ENCODE measurements at regions not wholly inside any gene's neighbourhood (a gene's known extent, or its start where the extent isn't known, plus 50 kb on each side); places are given as distances from the start of the nearest gene placed in this dataset.
"Not testable (repeated sequence)": the region's sequence is repeated elsewhere in the genome, so short reads cannot be mapped to it uniquely, and the experiment has no call there.

GRCh38 chr1:90296327-90296726, 301.4 kb downstream of the ZNF326 start:
- DNase-seq (ENCODE audit: low read depth): no peak

- no peak for DNase-seq (ENCODE audit: low read depth)
Observed at GRCh38 chr1:90295534-90295933, 300.6 kb downstream of the ZNF326 start.

GRCh38 chr1:90291431-90292216, 296.7 kb downstream of the ZNF326 start:
- no peak for DNase-seq (ENCODE audit: low read depth)

GRCh38 chr1:90282811-90283210, 287.9 kb downstream of the ZNF326 start:
- DNase-seq (ENCODE audit: low read depth): no peak

GRCh38 chr1:90281886-90282285, 287.0 kb downstream of the ZNF326 start:
- not testable (repeated sequence) for DNase-seq (ENCODE audit: low read depth)

- DNase-seq (ENCODE audit: low read depth): no peak
Observed at GRCh38 chr1:90277270-90277669, 282.4 kb downstream of the ZNF326 start.

GRCh38 chr1:90274376-90274775, 279.5 kb downstream of the ZNF326 start:
- peak; percentile 15 for DNase-seq (ENCODE audit: low read depth)

- no peak for DNase-seq (ENCODE audit: low read depth)
Observed at GRCh38 chr1:90273241-90273774, 278.4 kb downstream of the ZNF326 start.

- no peak for DNase-seq (ENCODE audit: low read depth)
Observed at GRCh38 chr1:90262791-90263190, 267.9 kb downstream of the ZNF326 start.

- DNase-seq (ENCODE audit: low read depth): no peak
Observed at GRCh38 chr1:90262286-90262685, 267.4 kb downstream of the ZNF326 start.

GRCh38 chr1:90246069-90246468, 251.2 kb downstream of the ZNF326 start:
- no peak for DNase-seq (ENCODE audit: low read depth)

GRCh38 chr1:90236493-90236892, 241.6 kb downstream of the ZNF326 start:
- no peak for DNase-seq (ENCODE audit: low read depth)

GRCh38 chr1:90223401-90223800, 228.5 kb downstream of the ZNF326 start:
- no peak for DNase-seq (ENCODE audit: low read depth)

GRCh38 chr1:90220941-90221693, 226.2 kb downstream of the ZNF326 start:
- DNase-seq (ENCODE audit: low read depth): no peak

- DNase-seq (ENCODE audit: low read depth): no peak
Observed at GRCh38 chr1:90220496-90220895, 225.6 kb downstream of the ZNF326 start.

- DNase-seq (ENCODE audit: low read depth): not testable (repeated sequence)
Observed at GRCh38 chr1:90219166-90219871, 224.4 kb downstream of the ZNF326 start.

GRCh38 chr1:90210633-90211491, 216.0 kb downstream of the ZNF326 start:
- no peak for DNase-seq (ENCODE audit: low read depth)

- no peak for DNase-seq (ENCODE audit: low read depth)
Observed at GRCh38 chr1:90208949-90209348, 214.0 kb downstream of the ZNF326 start.

GRCh38 chr1:90206260-90206659, 211.3 kb downstream of the ZNF326 start:
- DNase-seq (ENCODE audit: low read depth): no peak

GRCh38 chr1:90204780-90205179, 209.9 kb downstream of the ZNF326 start:
- no peak for DNase-seq (ENCODE audit: low read depth)

- no peak for DNase-seq (ENCODE audit: low read depth)
Observed at GRCh38 chr1:90204023-90204590, 209.2 kb downstream of the ZNF326 start.
